Loucy (cell line): ENCODE measurements at regions not wholly inside any gene's neighbourhood (a gene's known extent, or its start where the extent isn't known, plus 50 kb on each side); places are given as distances from the start of the nearest gene placed in this dataset.

ENCODE experiments used
- H2AFZ ChIP-seq: fragments of 200-600 bp; sonication (generic); 2 replicates; pipeline ENCODE4 v1.6.0; 2016; ENCODE audit warnings: antibody characterized with exemption, mild to moderate bottlenecking, low read length, moderate library complexity
- H3F3A ChIP-seq: fragments of 200-600 bp; 2 replicates; pipeline ENCODE4 v1.6.0; 2016; ENCODE audit warnings: antibody characterized with exemption, low read depth, mild to moderate bottlenecking
- H3K27me3 ChIP-seq: fragments of 200-600 bp; sonication (generic); 2 replicates; pipeline ENCODE4 v1.6.1; 2014; ENCODE audit warnings: low read length, mild to moderate bottlenecking; ENCODE audit not compliant: insufficient read depth, poor library complexity, severe bottlenecking
- H3K36me3 ChIP-seq: fragments of 200-600 bp; sonication (generic); 2 replicates; pipeline ENCODE4 v1.6.1; 2016; ENCODE audit warnings: low read length; ENCODE audit not compliant: insufficient read depth
- H3K4me1 ChIP-seq: fragments of 200-600 bp; sonication (generic); 2 replicates; pipeline ENCODE4 v1.5.1; 2014; ENCODE audit warnings: low read length, mild to moderate bottlenecking; ENCODE audit not compliant: insufficient read depth, poor library complexity, severe bottlenecking
- H3K4me2 ChIP-seq: fragments of 200-600 bp; sonication (generic); 2 replicates; pipeline ENCODE4 v1.6.0; 2014; ENCODE audit warnings: antibody characterized with exemption, low read length, low read depth, mild to moderate bottlenecking; ENCODE audit not compliant: poor library complexity, severe bottlenecking
- H3K4me3 ChIP-seq: fragments of 200-600 bp; sonication (generic); 2 replicates; pipeline ENCODE4 v1.5.1; 2014; ENCODE audit warnings: low read length, mild to moderate bottlenecking, mixed read lengths; ENCODE audit not compliant: poor library complexity, severe bottlenecking
- H3K79me2 ChIP-seq: fragments of 200-600 bp; sonication (generic); 2 replicates; pipeline ENCODE4 v1.6.1; 2014; ENCODE audit warnings: low read length; ENCODE audit not compliant: insufficient read depth
- H3K9ac ChIP-seq: fragments of 200-600 bp; sonication (generic); 2 replicates; pipeline ENCODE4 v1.6.0; 2014; ENCODE audit warnings: mild to moderate bottlenecking, low read depth, low read length, moderate library complexity; ENCODE audit not compliant: poor library complexity, severe bottlenecking
- H3K9me2 ChIP-seq: fragments of 200-600 bp; sonication (generic); replicated peaks from 2 replicates; pipeline ENCODE4 v1.6.1; 2016; ENCODE audit warnings: low read depth, low read length, mixed read lengths
- H3K9me3 ChIP-seq: fragments of 200-600 bp; sonication (generic); 2 replicates; pipeline ENCODE4 v1.6.1; 2014; ENCODE audit warnings: mild to moderate bottlenecking, antibody characterized with exemption, low read length, low read depth; ENCODE audit not compliant: insufficient read depth
- H4K20me1 ChIP-seq: fragments of 200-600 bp; sonication (generic); 2 replicates; pipeline ENCODE4 v1.6.0; 2014; ENCODE audit warnings: antibody characterized with exemption, low read length, mild to moderate bottlenecking; ENCODE audit not compliant: insufficient read depth, poor library complexity, severe bottlenecking
- CTCF ChIP-seq: fragments of 200-600 bp; sonication (generic); conservative IDR thresholded peaks from 2 replicates; pipeline ENCODE4 v1.5.1; 2014; ENCODE audit warnings: mild to moderate bottlenecking, antibody characterized with exemption, low read length
- EZH2phosphoT487 ChIP-seq: fragments of 200-600 bp; IDR thresholded peaks from 2 replicates; pipeline ENCODE4 v1.6.1; 2018; ENCODE audit warnings: antibody characterized with exemption, mild to moderate bottlenecking, moderate library complexity, borderline replicate concordance

GRCh38 chr3:181134873-181135272, 145.3 kb upstream of the DNAJC19 start:
- no peak overlapping the region for H2AFZ ChIP-seq
- H3K4me3 ChIP-seq = no peak overlapping the region
- TF ChIP-seq EZH2phosphoT487 (no peak), CTCF (no peak)
- H3K27me3 ChIP-seq = no peaks in the 10 kb centered on the region
- no peaks in the 10 kb centered on the region for H3F3A ChIP-seq
- no peak overlapping the region for H3K9ac ChIP-seq
- no peaks in the 10 kb centered on the region for H3K79me2 ChIP-seq
- H3K9me2 ChIP-seq = no peaks in the 10 kb centered on the region
- no peaks in the 10 kb centered on the region for H3K4me1 ChIP-seq
- H3K36me3 ChIP-seq = no peaks in the 10 kb centered on the region
- no peaks in the 10 kb centered on the region for H4K20me1 ChIP-seq
- no peaks in the 10 kb centered on the region for H3K9me3 ChIP-seq
- H3K4me2 ChIP-seq = no peak overlapping the region

GRCh38 chr3:181133832-181134231, 144.3 kb upstream of the DNAJC19 start:
- no peaks in the 10 kb centered on the region for H3K4me1 ChIP-seq
- TF ChIP-seq CTCF (no peak), EZH2phosphoT487 (no peak)
- H4K20me1 ChIP-seq = no peaks in the 10 kb centered on the region
- no peaks in the 10 kb centered on the region for H3K36me3 ChIP-seq
- no peaks in the 10 kb centered on the region for H3K27me3 ChIP-seq
- H3K4me3 ChIP-seq = no peak overlapping the region
- no peaks in the 10 kb centered on the region for H3K9me2 ChIP-seq
- no peaks in the 10 kb centered on the region for H3F3A ChIP-seq
- no peaks in the 10 kb centered on the region for H3K79me2 ChIP-seq
- H3K9ac ChIP-seq = no peak overlapping the region
- no peaks in the 10 kb centered on the region for H3K9me3 ChIP-seq
- no peak overlapping the region for H3K4me2 ChIP-seq
- H2AFZ ChIP-seq = no peak overlapping the region

GRCh38 chr3:181105646-181106045, 116.1 kb upstream of the DNAJC19 start:
- Histone ChIP-seq H3K9me2 (no peaks in the 10 kb centered on the region), H3K79me2 (no peaks in the 10 kb centered on the region), H2AFZ (no peak overlapping the region), H3K9me3 (no peaks in the 10 kb centered on the region), H3K9ac (no peak overlapping the region), H3K4me3 (no peak overlapping the region), H3F3A (no peaks in the 10 kb centered on the region), H3K4me1 (no peaks in the 10 kb centered on the region), H3K4me2 (no peak overlapping the region), H4K20me1 (no peaks in the 10 kb centered on the region), H3K27me3 (no peaks in the 10 kb centered on the region), H3K36me3 (no peaks in the 10 kb centered on the region)
- TF ChIP-seq CTCF (no peak), EZH2phosphoT487 (no peak)
